ENCODE measurements at regions not wholly inside any gene's neighbourhood (a gene's known extent, or its start where the extent isn't known, plus 50 kb on each side); places are given as distances from the start of the nearest gene placed in this dataset.

- no peak for DNase-seq (ENCODE audit: low spot score)
These were observed 372.2 kb upstream of the HS6ST1 start for GRCh38 chr2:128690869-128691268.

- DNase-seq (ENCODE audit: low spot score): no peak
These were observed 372.9 kb upstream of the HS6ST1 start for GRCh38 chr2:128691526-128691925.

GRCh38 chr2:128692895-128693742 is 374.5 kb upstream of the HS6ST1 start:
- no peak for DNase-seq (ENCODE audit: low spot score)

- DNase-seq (ENCODE audit: low spot score): no peak
These were observed 375.0 kb upstream of the HS6ST1 start for GRCh38 chr2:128693743-128694029.

GRCh38 chr2:128695646-128696220 is 377.1 kb upstream of the HS6ST1 start:
- no peak for DNase-seq (ENCODE audit: low spot score)

- no peak for DNase-seq (ENCODE audit: low spot score)
These were observed 377.8 kb upstream of the HS6ST1 start for GRCh38 chr2:128696421-128696820.

GRCh38 chr2:128701418-128701817 is 382.8 kb upstream of the HS6ST1 start:
- DNase-seq (ENCODE audit: low spot score): no peak

- no peak for DNase-seq (ENCODE audit: low spot score)
These were observed 383.9 kb upstream of the HS6ST1 start for GRCh38 chr2:128702616-128703015.

- DNase-seq (ENCODE audit: low spot score): no peak
These were observed 389.6 kb upstream of the HS6ST1 start for GRCh38 chr2:128708106-128708816.

GRCh38 chr2:128710242-128710641 is 391.6 kb upstream of the HS6ST1 start:
- DNase-seq (ENCODE audit: low spot score): no peak

- DNase-seq (ENCODE audit: low spot score): no peak
These were observed 392.1 kb upstream of the HS6ST1 start for GRCh38 chr2:128710729-128711128.

GRCh38 chr2:128714285-128714684 is 395.6 kb upstream of the HS6ST1 start:
- DNase-seq (ENCODE audit: low spot score): no peak

- DNase-seq (ENCODE audit: low spot score): no peak
These were observed 396.2 kb upstream of the HS6ST1 start for GRCh38 chr2:128714851-128715312.

- no peak for DNase-seq (ENCODE audit: low spot score)
These were observed 396.7 kb upstream of the HS6ST1 start for GRCh38 chr2:128715360-128715759.

- DNase-seq (ENCODE audit: low spot score): no peak
These were observed 397.6 kb upstream of the HS6ST1 start for GRCh38 chr2:128716299-128716721.

GRCh38 chr2:128717758-128718710 is 399.4 kb upstream of the HS6ST1 start:
- no peak for DNase-seq (ENCODE audit: low spot score)

- DNase-seq (ENCODE audit: low spot score): no peak
These were observed 401.7 kb upstream of the HS6ST1 start for GRCh38 chr2:128720080-128721022.

GRCh38 chr2:128721096-128721495 is 402.4 kb upstream of the HS6ST1 start:
- DNase-seq (ENCODE audit: low spot score): no peak

- DNase-seq (ENCODE audit: low spot score): no peak
These were observed 403.8 kb upstream of the HS6ST1 start for GRCh38 chr2:128722489-128722888.

- no peak for DNase-seq (ENCODE audit: low spot score)
These were observed 405.9 kb upstream of the HS6ST1 start for GRCh38 chr2:128724547-128724946.

- no peak for DNase-seq (ENCODE audit: low spot score)
These were observed 406.3 kb upstream of the HS6ST1 start for GRCh38 chr2:128724972-128725371.
